Right atrium auricular region (tissue), 2 donors: ENCODE measurements at regions not wholly inside any gene's neighbourhood (a gene's known extent, or its start where the extent isn't known, plus 50 kb on each side); places are given as distances from the start of the nearest gene placed in this dataset.

ENCODE experiments used
- DNase-seq: peaks from one replicate; pipeline ENCODE4 v3.0.0-alpha.2; 2019; ENCODE audit warnings: low spot score
- H3K27ac ChIP-seq, 2 donors: fragments of 200-600 bp; sonication (generic); 1 replicate in 1 of 2; 2 replicates in 1 of 2; pipeline ENCODE4 v1.5.1; 2016 to 2019
- H3K27me3 ChIP-seq, 2 donors: fragments of 200-600 bp; sonication (generic); one replicate each; pipeline versions ENCODE4 v1.5.1 to v1.6.0; 2017 to 2019
- H3K36me3 ChIP-seq: fragments of 200-600 bp; sonication (generic); one replicate; pipeline ENCODE4 v1.5.1; 2016
- H3K4me1 ChIP-seq, 2 donors: fragments of 200-600 bp; sonication (generic); one replicate each; pipeline versions ENCODE4 v1.5.1 to v1.6.0; 2017 to 2019
- H3K4me3 ChIP-seq, 2 donors: fragments of 200-600 bp; sonication (generic); 1 replicate in 1 of 2; 2 replicates in 1 of 2; pipeline ENCODE4 v1.5.1; 2017 to 2019; ENCODE audit warnings: mild to moderate bottlenecking in 1 of 2, moderate library complexity in 1 of 2
- H3K9me3 ChIP-seq, 2 donors: fragments of 200-600 bp; sonication (generic); one replicate each; pipeline ENCODE4 v1.5.1; 2019
- TF ChIP-seq, protein P1 (sequence below), 2 donors: fragments of 200-600 bp; sonication (generic); IDR thresholded peaks; one replicate each; pipeline ENCODE4 v1.5.1; 2019; ENCODE audit warnings: antibody characterized with exemption in 2 of 2

GRCh38 chr5:103446813-103447212, 115.8 kb downstream of the NUDT12 start:
- H3K27me3 ChIP-seq = no peaks in the 10 kb centered on the region
- H3K4me1 ChIP-seq = no peaks in the 10 kb centered on the region
- no peaks in the 10 kb centered on the region for H3K9me3 ChIP-seq
- H3K27ac ChIP-seq = no peak overlapping the region
- no peaks in the 10 kb centered on the region for H3K36me3 ChIP-seq
- DNase-seq = no peak
- TF ChIP-seq, protein P1, sequence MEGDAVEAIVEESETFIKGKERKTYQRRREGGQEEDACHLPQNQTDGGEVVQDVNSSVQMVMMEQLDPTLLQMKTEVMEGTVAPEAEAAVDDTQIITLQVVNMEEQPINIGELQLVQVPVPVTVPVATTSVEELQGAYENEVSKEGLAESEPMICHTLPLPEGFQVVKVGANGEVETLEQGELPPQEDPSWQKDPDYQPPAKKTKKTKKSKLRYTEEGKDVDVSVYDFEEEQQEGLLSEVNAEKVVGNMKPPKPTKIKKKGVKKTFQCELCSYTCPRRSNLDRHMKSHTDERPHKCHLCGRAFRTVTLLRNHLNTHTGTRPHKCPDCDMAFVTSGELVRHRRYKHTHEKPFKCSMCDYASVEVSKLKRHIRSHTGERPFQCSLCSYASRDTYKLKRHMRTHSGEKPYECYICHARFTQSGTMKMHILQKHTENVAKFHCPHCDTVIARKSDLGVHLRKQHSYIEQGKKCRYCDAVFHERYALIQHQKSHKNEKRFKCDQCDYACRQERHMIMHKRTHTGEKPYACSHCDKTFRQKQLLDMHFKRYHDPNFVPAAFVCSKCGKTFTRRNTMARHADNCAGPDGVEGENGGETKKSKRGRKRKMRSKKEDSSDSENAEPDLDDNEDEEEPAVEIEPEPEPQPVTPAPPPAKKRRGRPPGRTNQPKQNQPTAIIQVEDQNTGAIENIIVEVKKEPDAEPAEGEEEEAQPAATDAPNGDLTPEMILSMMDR (IDR thresholded peaks at IDR 0.05) = no peak
- H3K4me3 ChIP-seq = no peak overlapping the region

DNA sequence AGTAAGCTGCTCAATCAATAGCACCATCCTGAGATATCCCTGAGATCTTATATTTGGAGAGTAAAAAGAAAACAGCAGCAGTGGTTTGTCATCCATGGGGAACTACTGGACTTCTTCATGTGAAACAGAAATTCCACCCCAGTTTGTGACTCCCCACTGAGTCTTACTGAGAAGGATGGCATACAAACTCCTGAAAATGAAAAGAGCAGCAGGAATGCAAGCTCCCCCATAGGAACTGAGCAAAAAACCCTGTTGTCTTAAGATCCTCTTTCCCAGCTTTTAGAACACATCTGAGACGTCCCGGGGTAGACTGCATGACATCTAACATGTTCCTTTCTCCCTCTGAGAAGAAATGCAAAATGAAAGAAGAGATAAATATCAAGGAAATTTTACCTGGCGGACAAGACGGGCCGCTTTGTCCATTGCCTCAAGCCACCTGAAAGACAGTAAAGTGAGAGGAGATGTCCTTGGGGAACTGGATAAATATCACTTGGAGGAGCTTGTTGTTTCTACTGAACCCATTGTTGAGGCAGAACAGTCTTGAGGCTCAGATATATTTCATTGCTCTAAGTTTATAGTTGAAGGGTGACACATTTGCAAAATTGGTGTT, 117.1 kb downstream of the NUDT12 start:
- no peak overlapping the region for H3K4me3 ChIP-seq
- DNase-seq = no peak
- peaks cover 0 to 9% of the 10 kb centered on the region in 2 donors for H3K4me1 ChIP-seq
- H3K9me3 ChIP-seq = peaks cover 0 to 1% of the 10 kb centered on the region in 2 donors
- no peaks in the 10 kb centered on the region for H3K36me3 ChIP-seq
- H3K27me3 ChIP-seq = no peaks in the 10 kb centered on the region
- H3K27ac ChIP-seq = no peak overlapping the region
- TF ChIP-seq, protein P1 (IDR thresholded peaks at IDR 0.05) = no peak

DNA sequence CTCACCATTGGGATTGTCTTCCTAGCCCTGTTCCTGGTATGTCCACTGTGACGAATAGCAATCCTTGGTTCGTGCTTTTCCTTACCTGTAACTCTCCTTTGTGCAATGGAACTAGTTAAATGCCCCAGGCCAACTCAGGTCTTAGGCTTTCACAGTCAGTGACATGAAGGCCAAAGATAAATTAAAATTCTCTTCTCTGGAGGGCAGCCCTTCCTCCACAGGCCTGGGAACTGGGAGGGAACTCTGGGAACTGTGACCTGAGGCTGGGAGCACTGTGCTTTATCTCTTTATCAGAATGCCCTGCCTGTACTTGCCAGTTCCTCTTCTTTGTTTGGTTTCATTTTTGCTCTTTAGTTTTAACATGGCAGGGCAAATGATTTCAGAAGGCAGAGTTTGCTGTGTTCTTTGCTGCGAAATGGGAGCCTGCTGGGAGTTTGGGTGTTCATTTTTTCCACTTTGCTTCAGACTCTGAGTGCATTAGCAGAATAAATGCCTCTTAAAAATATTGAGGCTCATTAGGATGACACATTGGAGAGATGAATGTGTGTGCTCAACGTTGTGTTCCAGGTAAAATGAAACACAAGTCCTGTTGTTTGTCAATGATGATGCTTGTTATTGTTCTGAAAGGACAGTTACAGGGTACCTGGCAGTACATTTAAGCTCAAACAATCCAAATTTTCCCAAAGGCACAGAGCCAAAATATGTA, 118.1 kb downstream of the NUDT12 start:
- peaks cover 0 to 9% of the 10 kb centered on the region in 2 donors for H3K4me1 ChIP-seq
- DNase-seq = no peak
- peaks cover 0 to 12% of the 10 kb centered on the region in 2 donors for H3K9me3 ChIP-seq
- H3K27ac ChIP-seq = no peak overlapping the region
- H3K36me3 ChIP-seq = no peaks in the 10 kb centered on the region
- H3K27me3 ChIP-seq = no peaks in the 10 kb centered on the region
- H3K4me3 ChIP-seq = no peak overlapping the region
- TF ChIP-seq, protein P1 (IDR thresholded peaks at IDR 0.05) = no peak

- Histone ChIP-seq H3K4me1 (peaks cover 0 to 9% of the 10 kb centered on the region in 2 donors), H3K27ac (no peak overlapping the region), H3K27me3 (no peaks in the 10 kb centered on the region), H3K9me3 (peaks cover 0 to 18% of the 10 kb centered on the region in 2 donors), H3K36me3 (no peaks in the 10 kb centered on the region), H3K4me3 (no peak overlapping the region)
- TF ChIP-seq, protein P1 (IDR thresholded peaks at IDR 0.05) = no peak
- DNase-seq = no peak
These were observed 119.8 kb downstream of the NUDT12 start for GRCh38 chr5:103442750-103443149.

DNA sequence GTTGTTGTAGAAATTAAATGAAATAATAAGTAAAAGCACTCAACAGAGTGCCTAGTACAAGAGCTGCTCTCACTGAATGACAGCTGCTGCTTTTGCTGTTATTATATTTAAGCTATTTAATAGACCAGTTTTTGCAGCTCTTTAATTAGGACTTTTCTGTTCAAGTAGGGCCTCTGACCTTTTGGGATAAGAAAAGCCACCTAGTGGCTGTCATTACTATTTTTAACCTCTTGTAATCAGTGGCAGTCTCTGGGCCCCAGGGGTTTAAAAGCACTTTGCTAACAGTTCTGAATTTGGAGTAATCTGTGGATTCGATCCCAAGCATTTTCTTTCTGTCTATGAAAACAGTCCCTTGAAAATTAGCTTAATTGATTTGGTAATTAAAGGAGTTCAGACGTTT, 121.1 kb downstream of the NUDT12 start:
- TF ChIP-seq, protein P1 (IDR thresholded peaks at IDR 0.05) = no peak
- H3K4me1 ChIP-seq = peaks cover 0 to 9% of the 10 kb centered on the region in 2 donors
- no peak overlapping the region for H3K4me3 ChIP-seq
- H3K27me3 ChIP-seq = no peaks in the 10 kb centered on the region
- peak overlapping the region in 1 of 2 donors; percentile 19 for H3K27ac ChIP-seq
- DNase-seq = no peak
- H3K9me3 ChIP-seq = peaks cover 0 to 18% of the 10 kb centered on the region in 2 donors
- no peaks in the 10 kb centered on the region for H3K36me3 ChIP-seq
